Prostate gland (tissue), 2 donors: ENCODE measurements at regions not wholly inside any gene's neighbourhood (a gene's known extent, or its start where the extent isn't known, plus 50 kb on each side); places are given as distances from the start of the nearest gene placed in this dataset.

Experiments
- POLR2AphosphoS5 ChIP-seq: sonication (generic); formaldehyde crosslinking; IDR thresholded peaks from one replicate; pipeline ENCODE4 v1.6.1; 2017; ENCODE audit warnings: antibody characterized with exemption
- TF ChIP-seq, protein P1 (sequence below), 4 experiments: fragments of 200-600 bp in 2 of 4; fragments of 450-650 bp in 2 of 4; sonication (generic) in 2 of 4; IDR thresholded peaks; 1 replicate in 3 of 4; 2 replicates in 1 of 4; pipeline ENCODE4 v1.5.1; 2016 to 2019; ENCODE audit warnings: antibody characterized with exemption in 4 of 4, mild to moderate bottlenecking in 2 of 4, moderate library complexity in 2 of 4

GRCh38 chr7:96781919-96782318, 72.3 kb upstream of the SEM1 start:
- TF ChIP-seq, protein P1, sequence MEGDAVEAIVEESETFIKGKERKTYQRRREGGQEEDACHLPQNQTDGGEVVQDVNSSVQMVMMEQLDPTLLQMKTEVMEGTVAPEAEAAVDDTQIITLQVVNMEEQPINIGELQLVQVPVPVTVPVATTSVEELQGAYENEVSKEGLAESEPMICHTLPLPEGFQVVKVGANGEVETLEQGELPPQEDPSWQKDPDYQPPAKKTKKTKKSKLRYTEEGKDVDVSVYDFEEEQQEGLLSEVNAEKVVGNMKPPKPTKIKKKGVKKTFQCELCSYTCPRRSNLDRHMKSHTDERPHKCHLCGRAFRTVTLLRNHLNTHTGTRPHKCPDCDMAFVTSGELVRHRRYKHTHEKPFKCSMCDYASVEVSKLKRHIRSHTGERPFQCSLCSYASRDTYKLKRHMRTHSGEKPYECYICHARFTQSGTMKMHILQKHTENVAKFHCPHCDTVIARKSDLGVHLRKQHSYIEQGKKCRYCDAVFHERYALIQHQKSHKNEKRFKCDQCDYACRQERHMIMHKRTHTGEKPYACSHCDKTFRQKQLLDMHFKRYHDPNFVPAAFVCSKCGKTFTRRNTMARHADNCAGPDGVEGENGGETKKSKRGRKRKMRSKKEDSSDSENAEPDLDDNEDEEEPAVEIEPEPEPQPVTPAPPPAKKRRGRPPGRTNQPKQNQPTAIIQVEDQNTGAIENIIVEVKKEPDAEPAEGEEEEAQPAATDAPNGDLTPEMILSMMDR (IDR thresholded peaks at IDR 0.05) = no peak
- TF ChIP-seq POLR2AphosphoS5 = no peak
